Colonic mucosa (tissue), 4 donors: ENCODE measurements at regions not wholly inside any gene's neighbourhood (a gene's known extent, or its start where the extent isn't known, plus 50 kb on each side); places are given as distances from the start of the nearest gene placed in this dataset.
"Not testable (repeated sequence)": the region's sequence is repeated elsewhere in the genome, so short reads cannot be mapped to it uniquely, and the experiment has no call there.

Source experiments
- DNase-seq: peaks from one replicate; pipeline ENCODE4 v3.0.0-alpha.2; 2020
- H3K27ac ChIP-seq: fragments of 200-600 bp; one replicate; pipeline ENCODE4 v1.8.0; 2021
- H3K27me3 ChIP-seq: fragments of 200-600 bp; one replicate; pipeline ENCODE4 v1.8.0; 2021
- H3K36me3 ChIP-seq: fragments of 200-600 bp; one replicate; pipeline ENCODE4 v1.8.0; 2021
- H3K4me1 ChIP-seq: fragments of 200-600 bp; one replicate; pipeline ENCODE4 v1.8.0; 2021; ENCODE audit warnings: mild to moderate bottlenecking
- H3K4me3 ChIP-seq: fragments of 200-600 bp; one replicate; pipeline ENCODE4 v1.8.0; 2021
- H3K9ac ChIP-seq, 2 donors: one replicate each; pipeline ENCODE4 v1.7.0; 2013; ENCODE audit warnings: control low read depth in 2 of 2, low read depth in 2 of 2, low read length in 2 of 2
- H3K9me3 ChIP-seq: fragments of 200-600 bp; one replicate; pipeline ENCODE4 v1.8.0; 2021
- CTCF ChIP-seq: fragments of 200-600 bp; IDR thresholded peaks from one replicate; pipeline ENCODE4 v1.8.0; 2022; ENCODE audit warnings: antibody characterized with exemption, mild to moderate bottlenecking
- intact Hi-C: fragments of 100-400 bp; cut with DNase I; formaldehyde crosslinking; loops from one replicate; pipeline ENCODE4 v1.14.1; 2022
- donor health status: healthy.
- donor health status: DM: no; HTN: no; CAD: no.
- donor health status: DM: no; HTN: no; CAD: no.

GRCh38 chr1:229864686-229865230 lies 202.3 kb upstream of the GALNT2 start:
- DNase-seq: no peak
- H3K36me3 ChIP-seq: no peaks in the 10 kb centered on the region
- no peak overlapping the region for H3K4me3 ChIP-seq
- no peaks in the 10 kb centered on the region for H3K27me3 ChIP-seq
- no peak for TF ChIP-seq CTCF
- intact Hi-C loops: no loop called here
- no peaks in the 10 kb centered on the region for H3K4me1 ChIP-seq
- no peaks in the 10 kb centered on the region for H3K9me3 ChIP-seq
- no peak overlapping the region for H3K27ac ChIP-seq
- no peak overlapping the region for H3K9ac ChIP-seq

GRCh38 chr1:229865321-229865720 lies 201.7 kb upstream of the GALNT2 start:
- H3K4me1 ChIP-seq, DNase-seq, H3K9ac ChIP-seq, H3K4me3 ChIP-seq, H3K36me3 ChIP-seq, intact Hi-C loops, H3K9me3 ChIP-seq, H3K27ac ChIP-seq, H3K27me3 ChIP-seq: not testable (repeated sequence)

- Histone ChIP-seq H3K9me3 (no peaks in the 10 kb centered on the region), H3K36me3 (no peaks in the 10 kb centered on the region), H3K27me3 (no peaks in the 10 kb centered on the region), H3K4me1 (no peaks in the 10 kb centered on the region), H3K27ac (no peak overlapping the region), H3K9ac (no peak overlapping the region), H3K4me3 (no peak overlapping the region)
- TF ChIP-seq CTCF: no peak
- DNase-seq: no peak
- intact Hi-C loops: no loop called here
Measured at GRCh38 chr1:229867726-229868125, 199.3 kb upstream of the GALNT2 start.

- H3K36me3 ChIP-seq: no peaks in the 10 kb centered on the region
- no peaks in the 10 kb centered on the region for H3K9me3 ChIP-seq
- TF ChIP-seq CTCF: no peak
- DNase-seq: no peak
- no peak overlapping the region for H3K27ac ChIP-seq
- H3K4me3 ChIP-seq: no peak overlapping the region
- no peak overlapping the region for H3K9ac ChIP-seq
- intact Hi-C loops: no loop called here
- H3K27me3 ChIP-seq: no peaks in the 10 kb centered on the region
- H3K4me1 ChIP-seq: no peaks in the 10 kb centered on the region
Measured at GRCh38 chr1:229869240-229869639, 197.8 kb upstream of the GALNT2 start.

GRCh38 chr1:229869687-229870086 lies 197.4 kb upstream of the GALNT2 start:
- no peak for TF ChIP-seq CTCF
- Histone ChIP-seq H3K4me1 (no peaks in the 10 kb centered on the region), H3K27me3 (no peaks in the 10 kb centered on the region), H3K9ac (no peak overlapping the region), H3K27ac (no peak overlapping the region), H3K4me3 (no peak overlapping the region), H3K36me3 (no peaks in the 10 kb centered on the region), H3K9me3 (no peaks in the 10 kb centered on the region)
- intact Hi-C loops: no loop called here
- no peak for DNase-seq

- DNase-seq: no peak
Measured at GRCh38 chr1:229870381-229870780, 196.7 kb upstream of the GALNT2 start.

More at GRCh38 chr1:229870381-229870780, 196.7 kb upstream of the GALNT2 start:
- Histone ChIP-seq H3K9ac (no peak overlapping the region), H3K27me3 (no peaks in the 10 kb centered on the region), H3K36me3 (no peaks in the 10 kb centered on the region), H3K4me3 (no peak overlapping the region), H3K4me1 (no peaks in the 10 kb centered on the region), H3K27ac (no peak overlapping the region), H3K9me3 (no peaks in the 10 kb centered on the region)
- intact Hi-C loops: no loop called here
- TF ChIP-seq CTCF: no peak
